Astrocyte (in vitro differentiated cells and primary cell): ENCODE measurements at regions not wholly inside any gene's neighbourhood (a gene's known extent, or its start where the extent isn't known, plus 50 kb on each side); places are given as distances from the start of the nearest gene placed in this dataset.

Source experiments
- DNase-seq: peaks from one replicate; pipeline ENCODE4 v3.0.0-alpha.2; 2010; ENCODE audit warnings: low read depth
- FAIRE-seq: peaks from 2 replicates; lab custom pipeline; 2011; peaks lifted over from hg19 to GRCh38; lab: Jason Lieb, UNC
- H2AFZ ChIP-seq: 2 replicates; pipeline ENCODE4 v1.6.0; 2012; ENCODE audit warnings: low read depth, low read length, inconsistent platforms
- H3K27ac ChIP-seq: 2 replicates; pipeline ENCODE4 v1.5.1; 2011; ENCODE audit warnings: low read depth, low read length, inconsistent platforms
- H3K27me3 ChIP-seq: 2 replicates; pipeline ENCODE4 v1.6.0; 2011; ENCODE audit warnings: low read length, inconsistent platforms; ENCODE audit not compliant: insufficient read depth
- H3K36me3 ChIP-seq: 2 replicates; pipeline ENCODE4 v1.5.1; 2011; ENCODE audit warnings: low read length, inconsistent platforms; ENCODE audit not compliant: insufficient read depth
- H3K4me1 ChIP-seq: 2 replicates; pipeline ENCODE4 v1.5.1; 2011; ENCODE audit warnings: low read length, inconsistent platforms; ENCODE audit not compliant: insufficient read depth
- H3K4me2 ChIP-seq: 2 replicates; pipeline ENCODE4 v1.6.0; 2012; ENCODE audit warnings: low read length, inconsistent platforms
- H3K4me3 ChIP-seq: 2 replicates; pipeline ENCODE4 v1.5.1; 2011; ENCODE audit warnings: low read depth, mild to moderate bottlenecking, low read length, inconsistent platforms; ENCODE audit not compliant: insufficient read depth
- H3K79me2 ChIP-seq: 2 replicates; pipeline ENCODE4 v1.6.0; 2012; ENCODE audit warnings: mild to moderate bottlenecking, low read length, inconsistent platforms; ENCODE audit not compliant: insufficient read depth
- H3K9ac ChIP-seq: 2 replicates; pipeline ENCODE4 v1.6.0; 2012; ENCODE audit warnings: mild to moderate bottlenecking, low read length, inconsistent platforms
- H3K9me3 ChIP-seq: 2 replicates; pipeline ENCODE4 v1.5.1; 2012; ENCODE audit warnings: low read depth, mild to moderate bottlenecking, low read length, inconsistent platforms; ENCODE audit not compliant: insufficient read depth
- H4K20me1 ChIP-seq: 2 replicates; pipeline ENCODE4 v1.6.0; 2012; ENCODE audit warnings: low read length, inconsistent platforms; ENCODE audit not compliant: insufficient read depth
- H3K27ac Mint-ChIP-seq: one replicate; pipeline ENCODE4 v1.8.0; 2021; ENCODE audit warnings: mild to moderate bottlenecking, mixed read lengths; ENCODE audit not compliant: unreplicated experiment
- H3K27me3 Mint-ChIP-seq: one replicate; pipeline ENCODE4 v1.8.0; 2021; ENCODE audit warnings: low read depth, mixed read lengths; ENCODE audit not compliant: unreplicated experiment
- H3K36me3 Mint-ChIP-seq: one replicate; pipeline ENCODE4 v1.8.0; 2021; ENCODE audit warnings: low read depth, mixed read lengths; ENCODE audit not compliant: unreplicated experiment
- H3K4me1 Mint-ChIP-seq: one replicate; pipeline ENCODE4 v1.8.0; 2021; ENCODE audit warnings: low read depth, mixed read lengths; ENCODE audit not compliant: unreplicated experiment
- H3K4me3 Mint-ChIP-seq: one replicate; pipeline ENCODE4 v1.8.0; 2021; ENCODE audit warnings: mild to moderate bottlenecking, moderate library complexity, mixed read lengths; ENCODE audit not compliant: unreplicated experiment
- H3K9me3 Mint-ChIP-seq: one replicate; pipeline ENCODE4 v1.8.0; 2021; ENCODE audit warnings: mild to moderate bottlenecking, mixed read lengths; ENCODE audit not compliant: unreplicated experiment
- CTCF ChIP-seq: IDR thresholded peaks from 2 replicates; pipeline ENCODE4 v1.5.1; 2011; ENCODE audit warnings: low read depth, mild to moderate bottlenecking, inconsistent platforms, low read length, moderate library complexity; ENCODE audit not compliant: insufficient read depth
- EZH2 ChIP-seq: IDR thresholded peaks from 2 replicates; pipeline ENCODE4 v1.6.1; 2012; ENCODE audit warnings: mild to moderate bottlenecking, low read length, inconsistent platforms; ENCODE audit not compliant: insufficient read depth

GRCh38 chr4:35286434-35286833, 957.9 kb downstream of the ARAP2 start:
- H3K27ac Mint-ChIP-seq, result no peak overlapping the region
- Histone ChIP-seq H3K36me3 (no peaks in the 10 kb centered on the region), H3K9me3 (no peaks in the 10 kb centered on the region), H4K20me1 (no peaks in the 10 kb centered on the region), H3K27me3 (no peaks in the 10 kb centered on the region), H3K27ac (no peak overlapping the region), H3K4me1 (no peaks in the 10 kb centered on the region), H3K4me2 (no peak overlapping the region), H3K79me2 (no peaks in the 10 kb centered on the region), H2AFZ (no peak overlapping the region), H3K9ac (no peak overlapping the region), H3K4me3 (no peak overlapping the region)
- no peaks in the 10 kb centered on the region for H3K36me3 Mint-ChIP-seq
- DNase-seq, result no peak
- H3K27me3 Mint-ChIP-seq, result no peaks in the 10 kb centered on the region
- TF ChIP-seq EZH2 (no peak), CTCF (no peak)
- H3K9me3 Mint-ChIP-seq, result no peaks in the 10 kb centered on the region
- H3K4me3 Mint-ChIP-seq, result no peak overlapping the region
- FAIRE-seq, result no peak
- no peaks in the 10 kb centered on the region for H3K4me1 Mint-ChIP-seq

GRCh38 chr4:35300996-35301774, 943.1 kb downstream of the ARAP2 start:
- no peaks in the 10 kb centered on the region for H3K27me3 Mint-ChIP-seq
- no peak overlapping the region for H2AFZ ChIP-seq
- no peak for FAIRE-seq

More at GRCh38 chr4:35300996-35301774, 943.1 kb downstream of the ARAP2 start:
- Histone ChIP-seq H3K27ac (no peak overlapping the region), H3K36me3 (no peaks in the 10 kb centered on the region), H3K9me3 (no peaks in the 10 kb centered on the region), H3K4me2 (no peak overlapping the region), H3K27me3 (no peaks in the 10 kb centered on the region), H3K4me3 (no peak overlapping the region), H4K20me1 (no peaks in the 10 kb centered on the region), H3K4me1 (no peaks in the 10 kb centered on the region), H3K9ac (no peak overlapping the region), H3K79me2 (no peaks in the 10 kb centered on the region)
- no peaks in the 10 kb centered on the region for H3K9me3 Mint-ChIP-seq
- H3K4me3 Mint-ChIP-seq, result no peak overlapping the region
- peaks cover 4% of the 10 kb centered on the region for H3K4me1 Mint-ChIP-seq
- TF ChIP-seq CTCF (no peak), EZH2 (no peak)
- H3K27ac Mint-ChIP-seq, result no peak overlapping the region
- no peak for DNase-seq
- H3K36me3 Mint-ChIP-seq, result no peaks in the 10 kb centered on the region
